Spleen (tissue), 7 donors: ENCODE measurements at regions not wholly inside any gene's neighbourhood (a gene's known extent, or its start where the extent isn't known, plus 50 kb on each side); places are given as distances from the start of the nearest gene placed in this dataset.
"Not testable (repeated sequence)": the region's sequence is repeated elsewhere in the genome, so short reads cannot be mapped to it uniquely, and the experiment has no call there.

Source experiments
- POLR2A ChIP-seq, 3 donors: fragments of 450-650 bp; IDR thresholded peaks; one replicate each; pipeline ENCODE4 v1.5.1; 2017; ENCODE audit warnings: antibody characterized with exemption in 3 of 3, mild to moderate bottlenecking in 1 of 3
- POLR2AphosphoS5 ChIP-seq, 3 donors: sonication (generic); formaldehyde crosslinking; IDR thresholded peaks; one replicate each; pipeline ENCODE4 v1.5.1; 2017; ENCODE audit warnings: antibody characterized with exemption in 3 of 3
- TF ChIP-seq, protein P1 (sequence below), 11 experiments: fragments of 200-600 bp in 7 of 11; fragments of 450-650 bp in 4 of 11; sonication (generic) in 4 of 11; IDR thresholded peaks in 8 of 11; conservative IDR thresholded peaks in 3 of 11; 1 replicate in 7 of 11; 2 replicates in 4 of 11; pipeline versions ENCODE4 v1.4.0 to v1.8.0; 2016 to 2021; ENCODE audit warnings: antibody characterized with exemption in 11 of 11, inconsistent platforms in 4 of 11, mild to moderate bottlenecking in 1 of 11
- donor health status: DM: no; HTN: no; CAD: no; lungs with moderate emphysema.
- donor health status: DM: no; HTN: no; CAD: no.
- donor health status: DM: no; HTN: no; CAD: no.

DNA sequence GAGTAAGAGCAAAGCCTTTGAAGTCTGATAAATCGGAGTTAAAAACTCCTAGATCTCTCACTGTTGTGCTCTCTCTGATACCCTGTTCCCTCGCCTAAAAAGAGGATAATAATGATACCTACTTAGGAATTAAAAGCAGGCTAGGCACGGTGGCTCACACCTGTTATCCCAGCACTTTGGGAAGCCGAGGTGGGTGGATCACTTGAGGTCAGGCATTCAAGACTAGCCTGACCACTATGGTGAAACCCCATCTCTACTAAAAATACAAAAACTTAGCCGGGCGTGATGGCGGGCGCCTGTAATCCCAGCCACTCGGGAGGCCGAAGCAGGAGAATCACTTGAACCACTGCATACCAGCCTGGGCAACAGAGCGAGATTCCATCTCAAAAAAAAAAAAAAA lies 68.1 kb upstream of the CDON start:
- TF ChIP-seq POLR2A, POLR2AphosphoS5 (IDR thresholded peaks at IDR 0.05): not testable (repeated sequence)
- TF ChIP-seq, protein P1, sequence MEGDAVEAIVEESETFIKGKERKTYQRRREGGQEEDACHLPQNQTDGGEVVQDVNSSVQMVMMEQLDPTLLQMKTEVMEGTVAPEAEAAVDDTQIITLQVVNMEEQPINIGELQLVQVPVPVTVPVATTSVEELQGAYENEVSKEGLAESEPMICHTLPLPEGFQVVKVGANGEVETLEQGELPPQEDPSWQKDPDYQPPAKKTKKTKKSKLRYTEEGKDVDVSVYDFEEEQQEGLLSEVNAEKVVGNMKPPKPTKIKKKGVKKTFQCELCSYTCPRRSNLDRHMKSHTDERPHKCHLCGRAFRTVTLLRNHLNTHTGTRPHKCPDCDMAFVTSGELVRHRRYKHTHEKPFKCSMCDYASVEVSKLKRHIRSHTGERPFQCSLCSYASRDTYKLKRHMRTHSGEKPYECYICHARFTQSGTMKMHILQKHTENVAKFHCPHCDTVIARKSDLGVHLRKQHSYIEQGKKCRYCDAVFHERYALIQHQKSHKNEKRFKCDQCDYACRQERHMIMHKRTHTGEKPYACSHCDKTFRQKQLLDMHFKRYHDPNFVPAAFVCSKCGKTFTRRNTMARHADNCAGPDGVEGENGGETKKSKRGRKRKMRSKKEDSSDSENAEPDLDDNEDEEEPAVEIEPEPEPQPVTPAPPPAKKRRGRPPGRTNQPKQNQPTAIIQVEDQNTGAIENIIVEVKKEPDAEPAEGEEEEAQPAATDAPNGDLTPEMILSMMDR (IDR thresholded peaks at IDR 0.05 in 8 of 11, conservative IDR thresholded peaks at IDR 0.05 in 3 of 11), result not testable (repeated sequence)
